OCI-LY3 (cell line): ENCODE measurements at regions not wholly inside any gene's neighbourhood (a gene's known extent, or its start where the extent isn't known, plus 50 kb on each side); places are given as distances from the start of the nearest gene placed in this dataset.

Experiments used
- EZH2phosphoT487 ChIP-seq: fragments of 200-600 bp; shearing (Covaris generic); IDR thresholded peaks from 2 replicates; pipeline ENCODE4 v1.6.1; 2018; ENCODE audit warnings: antibody characterized with exemption, mixed run types, low read depth
- TF ChIP-seq, protein P1 (sequence below): fragments of 200-600, 300-600 bp; sonication (generic); IDR thresholded peaks from 2 replicates; pipeline ENCODE4 v1.5.1; 2014; ENCODE audit warnings: antibody characterized with exemption, low read length, low read depth

DNA sequence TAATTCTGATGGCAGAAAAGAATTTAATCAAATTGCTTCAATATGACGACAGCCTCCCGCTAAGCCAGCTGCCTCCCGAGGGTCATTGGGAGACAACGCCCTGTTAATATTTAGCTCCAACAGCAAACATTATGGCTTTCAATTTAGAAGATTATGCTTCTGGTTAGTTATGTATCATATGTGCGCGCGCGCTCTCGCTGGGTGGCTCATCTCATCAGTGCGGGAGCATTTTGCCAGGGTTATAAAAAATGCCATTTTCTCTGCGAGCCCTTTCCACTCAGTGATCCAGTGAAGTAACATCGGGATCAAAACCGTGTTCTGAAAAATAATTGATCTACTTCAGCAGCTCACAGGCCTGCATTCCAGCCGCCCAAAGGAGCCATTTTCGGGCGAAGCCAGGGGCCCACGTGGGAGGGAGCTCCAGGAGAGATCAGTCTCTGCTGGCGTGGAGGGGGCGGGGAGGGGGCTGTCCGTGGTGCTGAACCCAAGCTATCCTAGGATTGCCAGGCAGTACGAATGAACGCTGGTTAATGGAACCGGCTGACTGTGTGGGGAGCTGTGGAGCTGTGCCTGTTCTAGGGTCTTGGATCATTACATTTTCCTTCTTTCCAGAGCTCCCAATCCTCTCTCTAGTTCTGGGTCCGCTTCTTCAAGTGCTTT, 219.1 kb upstream of the ZC3H12A start:
- TF ChIP-seq, protein P1, sequence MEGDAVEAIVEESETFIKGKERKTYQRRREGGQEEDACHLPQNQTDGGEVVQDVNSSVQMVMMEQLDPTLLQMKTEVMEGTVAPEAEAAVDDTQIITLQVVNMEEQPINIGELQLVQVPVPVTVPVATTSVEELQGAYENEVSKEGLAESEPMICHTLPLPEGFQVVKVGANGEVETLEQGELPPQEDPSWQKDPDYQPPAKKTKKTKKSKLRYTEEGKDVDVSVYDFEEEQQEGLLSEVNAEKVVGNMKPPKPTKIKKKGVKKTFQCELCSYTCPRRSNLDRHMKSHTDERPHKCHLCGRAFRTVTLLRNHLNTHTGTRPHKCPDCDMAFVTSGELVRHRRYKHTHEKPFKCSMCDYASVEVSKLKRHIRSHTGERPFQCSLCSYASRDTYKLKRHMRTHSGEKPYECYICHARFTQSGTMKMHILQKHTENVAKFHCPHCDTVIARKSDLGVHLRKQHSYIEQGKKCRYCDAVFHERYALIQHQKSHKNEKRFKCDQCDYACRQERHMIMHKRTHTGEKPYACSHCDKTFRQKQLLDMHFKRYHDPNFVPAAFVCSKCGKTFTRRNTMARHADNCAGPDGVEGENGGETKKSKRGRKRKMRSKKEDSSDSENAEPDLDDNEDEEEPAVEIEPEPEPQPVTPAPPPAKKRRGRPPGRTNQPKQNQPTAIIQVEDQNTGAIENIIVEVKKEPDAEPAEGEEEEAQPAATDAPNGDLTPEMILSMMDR = no peak
- TF ChIP-seq EZH2phosphoT487 = no peak
